GM12892 (cell line): ENCODE measurements at regions not wholly inside any gene's neighbourhood (a gene's known extent, or its start where the extent isn't known, plus 50 kb on each side); places are given as distances from the start of the nearest gene placed in this dataset.

ENCODE experiments used
- POLR2A ChIP-seq: IDR thresholded peaks from 2 replicates; pipeline ENCODE4 v1.6.1; 2011; ENCODE audit warnings: low read depth, low read length, control low read depth
- POLR2AphosphoS5 ChIP-seq: IDR thresholded peaks from 2 replicates; pipeline ENCODE4 v1.6.1; 2011; ENCODE audit warnings: low read depth, low read length, control low read depth
- TAF1 ChIP-seq: IDR thresholded peaks from 2 replicates; pipeline ENCODE4 v1.6.1; 2011; ENCODE audit warnings: low read depth, mild to moderate bottlenecking, control low read depth, low read length, borderline replicate concordance

GRCh38 chr13:65762012-65762411 lies 1468.1 kb downstream of the PCDH9 start:
- TF ChIP-seq POLR2AphosphoS5 (no peak), POLR2A (no peak), TAF1 (no peak)
